ENCODE measurements at regions not wholly inside any gene's neighbourhood (a gene's known extent, or its start where the extent isn't known, plus 50 kb on each side); places are given as distances from the start of the nearest gene placed in this dataset.

DNA sequence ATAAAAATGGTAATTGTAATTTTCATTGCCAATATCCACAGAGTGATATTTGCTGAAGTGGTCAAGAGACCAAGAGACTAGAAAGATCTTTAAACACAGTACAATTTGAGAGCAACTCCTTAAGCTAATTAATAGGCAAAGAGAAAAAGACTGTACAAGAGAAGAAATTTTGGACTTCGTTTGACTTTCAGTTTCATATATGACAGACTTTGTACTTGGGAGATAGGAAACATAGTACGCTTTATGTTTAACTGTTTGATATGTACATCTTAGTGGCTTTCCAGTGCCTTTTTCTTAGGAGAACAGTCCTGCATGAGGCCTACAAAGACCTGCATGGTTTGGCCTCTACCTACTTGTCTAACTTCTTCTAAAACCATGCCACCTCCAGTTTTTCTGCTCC lies 1118.1 kb downstream of the TRHDE start:
- Histone ChIP-seq H3K9me3 (peaks cover 4% of the 10 kb centered on the region; the same call in 1 of the 3 replicates), H3K27ac (no peak overlapping the region), H3K4me1 (no peaks in the 10 kb centered on the region), H3K4me2 (no peak overlapping the region), H3K4me3 (no peak overlapping the region)
- FAIRE-seq: no peak
- CTCF ChIA-PET: no interaction called here
- POLR2A ChIA-PET: no interaction called here
- TF ChIP-seq HEYL (CRISPR knock-in tag; IDR thresholded peaks at IDR 0.05) (no peak), FOSL2 (IDR thresholded peaks at IDR 0.05) (no peak), FOSL2 (CRISPR knock-in tag; IDR thresholded peaks at IDR 0.05) (no peak), ZC3H11A (IDR thresholded peaks at IDR 0.05) (no peak), FOXS1 (CRISPR knock-in tag; IDR thresholded peaks at IDR 0.05) (no peak), TP53 (CRISPR knock-in tag; IDR thresholded peaks at IDR 0.05) (no peak)
- TF ChIP-seq, protein P1, sequence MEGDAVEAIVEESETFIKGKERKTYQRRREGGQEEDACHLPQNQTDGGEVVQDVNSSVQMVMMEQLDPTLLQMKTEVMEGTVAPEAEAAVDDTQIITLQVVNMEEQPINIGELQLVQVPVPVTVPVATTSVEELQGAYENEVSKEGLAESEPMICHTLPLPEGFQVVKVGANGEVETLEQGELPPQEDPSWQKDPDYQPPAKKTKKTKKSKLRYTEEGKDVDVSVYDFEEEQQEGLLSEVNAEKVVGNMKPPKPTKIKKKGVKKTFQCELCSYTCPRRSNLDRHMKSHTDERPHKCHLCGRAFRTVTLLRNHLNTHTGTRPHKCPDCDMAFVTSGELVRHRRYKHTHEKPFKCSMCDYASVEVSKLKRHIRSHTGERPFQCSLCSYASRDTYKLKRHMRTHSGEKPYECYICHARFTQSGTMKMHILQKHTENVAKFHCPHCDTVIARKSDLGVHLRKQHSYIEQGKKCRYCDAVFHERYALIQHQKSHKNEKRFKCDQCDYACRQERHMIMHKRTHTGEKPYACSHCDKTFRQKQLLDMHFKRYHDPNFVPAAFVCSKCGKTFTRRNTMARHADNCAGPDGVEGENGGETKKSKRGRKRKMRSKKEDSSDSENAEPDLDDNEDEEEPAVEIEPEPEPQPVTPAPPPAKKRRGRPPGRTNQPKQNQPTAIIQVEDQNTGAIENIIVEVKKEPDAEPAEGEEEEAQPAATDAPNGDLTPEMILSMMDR (IDR thresholded peaks at IDR 0.05): no peak
- WGBS (ENCODE audit: missing lambda C conversion rate): 38% methylated on average over 2 of the region's 2 CpGs
- DNase-seq (ENCODE audit: low read depth in 1 of 2, low spot score in 1 of 2): no peak
- no peak for ATAC-seq

DNA sequence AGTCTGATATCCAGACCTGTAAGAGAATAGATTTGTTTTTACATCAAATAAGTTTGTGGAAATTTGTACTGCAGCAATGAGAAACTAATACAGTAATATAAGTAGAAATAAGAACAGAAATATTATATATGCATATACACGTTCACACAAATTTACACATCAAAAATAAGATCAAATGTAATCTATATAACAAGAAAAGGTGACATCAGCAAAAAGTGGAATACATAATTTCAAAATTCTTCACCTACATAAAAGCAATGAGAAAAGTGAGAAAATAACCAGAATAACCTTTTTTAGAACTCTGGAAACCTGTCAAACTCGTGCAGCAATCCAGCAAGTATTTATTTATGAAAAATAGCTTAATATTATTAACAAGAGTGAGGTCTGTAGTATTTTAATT lies 1124.6 kb upstream of the ATXN7L3B start:
- DNase-seq (ENCODE audit: low read depth in 1 of 2, low spot score in 1 of 2) (no peak), ATAC-seq (no peak), FAIRE-seq (no peak)
- WGBS (ENCODE audit: missing lambda C conversion rate): under 1% methylated on average over 2 of the region's 2 CpGs
- H3K27ac ChIP-seq: no peak overlapping the region
- H3K4me1 ChIP-seq: no peaks in the 10 kb centered on the region
- TF ChIP-seq HOXB5 (CRISPR knock-in tag; IDR thresholded peaks at IDR 0.05): no peak
- TF ChIP-seq MAFK (IDR thresholded peaks at IDR 0.05; ENCODE audit: partially characterized antibody): peak; percentile 56
- H3K9me3 ChIP-seq: peaks cover 11% of the 10 kb centered on the region
- no peak overlapping the region for H3K4me3 ChIP-seq
- no peak overlapping the region for H3K4me2 ChIP-seq
- ChIA-PET CTCF (no interaction called here), POLR2A (no interaction called here)

DNA sequence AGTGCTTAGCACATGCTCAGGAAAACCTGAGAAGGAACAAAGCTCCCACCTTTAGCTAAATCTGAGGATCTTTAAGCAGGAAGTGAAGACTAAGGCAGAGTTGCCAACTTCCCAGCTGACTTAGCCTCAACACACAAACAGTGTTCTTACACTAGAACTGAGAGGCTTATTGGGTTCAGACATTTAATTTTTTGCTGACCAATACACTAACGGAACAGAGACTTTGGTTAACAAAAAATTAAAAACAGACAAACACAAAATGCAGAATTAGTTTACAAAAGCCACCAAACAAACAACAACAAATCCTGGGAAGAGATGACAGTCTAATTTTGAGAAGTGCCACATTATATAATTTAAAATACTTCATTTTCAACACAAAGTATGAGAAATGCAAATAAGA lies 1123.7 kb upstream of the ATXN7L3B start:
- Histone ChIP-seq H3K4me3 (no peak overlapping the region), H3K4me2 (no peak overlapping the region), H3K4me1 (no peaks in the 10 kb centered on the region), H3K27ac (no peak overlapping the region), H3K9me3 (peaks cover 8% of the 10 kb centered on the region)
- ATAC-seq (no peak), DNase-seq (ENCODE audit: low read depth in 1 of 2, low spot score in 1 of 2) (no peak), FAIRE-seq (no peak)
- WGBS (ENCODE audit: missing lambda C conversion rate): 0% methylated on average over 1 of the region's 1 CpG
- TF ChIP-seq MAFK (IDR thresholded peaks at IDR 0.05; ENCODE audit: partially characterized antibody): peak; percentile 44
- TF ChIP-seq TP53 (CRISPR knock-in tag; IDR thresholded peaks at IDR 0.05): no peak
- TF ChIP-seq, protein P2, sequence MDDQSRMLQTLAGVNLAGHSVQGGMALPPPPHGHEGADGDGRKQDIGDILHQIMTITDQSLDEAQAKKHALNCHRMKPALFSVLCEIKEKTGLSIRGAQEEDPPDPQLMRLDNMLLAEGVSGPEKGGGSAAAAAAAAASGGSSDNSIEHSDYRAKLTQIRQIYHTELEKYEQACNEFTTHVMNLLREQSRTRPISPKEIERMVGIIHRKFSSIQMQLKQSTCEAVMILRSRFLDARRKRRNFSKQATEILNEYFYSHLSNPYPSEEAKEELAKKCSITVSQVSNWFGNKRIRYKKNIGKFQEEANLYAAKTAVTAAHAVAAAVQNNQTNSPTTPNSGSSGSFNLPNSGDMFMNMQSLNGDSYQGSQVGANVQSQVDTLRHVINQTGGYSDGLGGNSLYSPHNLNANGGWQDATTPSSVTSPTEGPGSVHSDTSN (IDR thresholded peaks at IDR 0.05): no peak
- POLR2A ChIA-PET: no interaction called here
- CTCF ChIA-PET: no interaction called here

DNA sequence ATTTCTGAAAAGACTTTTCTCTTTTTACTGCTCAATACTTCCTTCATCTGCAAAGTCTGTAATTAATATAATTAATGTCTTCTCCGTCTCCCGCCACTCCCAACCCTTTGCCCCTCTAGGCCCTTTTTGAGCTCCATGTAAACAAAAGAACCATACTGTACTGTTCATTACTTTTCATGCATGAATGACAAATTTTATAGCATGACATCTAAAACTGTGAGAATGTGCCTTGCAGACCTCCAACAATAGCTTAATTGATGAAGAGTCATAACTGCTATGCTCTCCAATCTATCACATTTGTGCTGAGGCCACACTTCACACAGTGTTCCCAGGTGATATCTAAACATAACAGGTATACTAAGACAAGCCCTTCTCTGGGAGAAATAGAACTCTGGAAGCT lies 1122.7 kb upstream of the ATXN7L3B start:
- 2% methylated on average over 2 of the region's 2 CpGs for WGBS (ENCODE audit: missing lambda C conversion rate)
- DNase-seq (ENCODE audit: low read depth in 1 of 2, low spot score in 1 of 2) (no peak), ATAC-seq (no peak)

More for the DNA sequence above, 1122.7 kb upstream of the ATXN7L3B start:
- FAIRE-seq: no peak
- H3K4me3 ChIP-seq: no peak overlapping the region
- peaks cover 8% of the 10 kb centered on the region for H3K9me3 ChIP-seq
- H3K27ac ChIP-seq: no peak overlapping the region
- ChIA-PET CTCF (no interaction called here), POLR2A (no interaction called here)
- no peak for TF ChIP-seq HOXA7 (CRISPR knock-in tag; IDR thresholded peaks at IDR 0.05)
- no peak for TF ChIP-seq ZNF302 (CRISPR knock-in tag; IDR thresholded peaks at IDR 0.05)
- TF ChIP-seq RCOR1 (IDR thresholded peaks at IDR 0.05; ENCODE audit: low read depth, low read length): no peak
- no peak for TF ChIP-seq POLR2A (IDR thresholded peaks at IDR 0.05; ENCODE audit: low read length)
- TF ChIP-seq HOXB13 (CRISPR knock-in tag; IDR thresholded peaks at IDR 0.05; ENCODE audit: low read depth): no peak
- no peak for TF ChIP-seq KDM5A (IDR thresholded peaks at IDR 0.05)
- no peak for TF ChIP-seq BHLHE40 (IDR thresholded peaks at IDR 0.05; ENCODE audit: low read depth, low read length)
- no peak for TF ChIP-seq EHMT2 (IDR thresholded peaks at IDR 0.05; ENCODE audit: low read depth)
- TF ChIP-seq MAZ (IDR thresholded peaks at IDR 0.05; ENCODE audit: borderline replicate concordance, low read depth, low read length): no peak
- TF ChIP-seq, protein P3, sequence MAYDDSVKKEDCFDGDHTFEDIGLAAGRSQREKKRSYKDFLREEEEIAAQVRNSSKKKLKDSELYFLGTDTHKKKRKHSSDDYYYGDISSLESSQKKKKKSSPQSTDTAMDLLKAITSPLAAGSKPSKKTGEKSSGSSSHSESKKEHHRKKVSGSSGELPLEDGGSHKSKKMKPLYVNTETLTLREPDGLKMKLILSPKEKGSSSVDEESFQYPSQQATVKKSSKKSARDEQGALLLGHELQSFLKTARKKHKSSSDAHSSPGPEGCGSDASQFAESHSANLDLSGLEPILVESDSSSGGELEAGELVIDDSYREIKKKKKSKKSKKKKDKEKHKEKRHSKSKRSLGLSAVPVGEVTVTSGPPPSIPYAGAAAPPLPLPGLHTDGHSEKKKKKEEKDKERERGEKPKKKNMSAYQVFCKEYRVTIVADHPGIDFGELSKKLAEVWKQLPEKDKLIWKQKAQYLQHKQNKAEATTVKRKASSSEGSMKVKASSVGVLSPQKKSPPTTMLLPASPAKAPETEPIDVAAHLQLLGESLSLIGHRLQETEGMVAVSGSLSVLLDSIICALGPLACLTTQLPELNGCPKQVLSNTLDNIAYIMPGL (CRISPR knock-in tag; IDR thresholded peaks at IDR 0.05; ENCODE audit: borderline replicate concordance): no peak
- TF ChIP-seq, protein P4, sequence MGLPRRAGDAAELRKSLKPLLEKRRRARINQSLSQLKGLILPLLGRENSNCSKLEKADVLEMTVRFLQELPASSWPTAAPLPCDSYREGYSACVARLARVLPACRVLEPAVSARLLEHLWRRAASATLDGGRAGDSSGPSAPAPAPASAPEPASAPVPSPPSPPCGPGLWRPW (IDR thresholded peaks at IDR 0.05): no peak
- TF ChIP-seq, protein P5, sequence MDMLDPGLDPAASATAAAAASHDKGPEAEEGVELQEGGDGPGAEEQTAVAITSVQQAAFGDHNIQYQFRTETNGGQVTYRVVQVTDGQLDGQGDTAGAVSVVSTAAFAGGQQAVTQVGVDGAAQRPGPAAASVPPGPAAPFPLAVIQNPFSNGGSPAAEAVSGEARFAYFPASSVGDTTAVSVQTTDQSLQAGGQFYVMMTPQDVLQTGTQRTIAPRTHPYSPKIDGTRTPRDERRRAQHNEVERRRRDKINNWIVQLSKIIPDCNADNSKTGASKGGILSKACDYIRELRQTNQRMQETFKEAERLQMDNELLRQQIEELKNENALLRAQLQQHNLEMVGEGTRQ (IDR thresholded peaks at IDR 0.05): no peak
- TF ChIP-seq TFCP2L1 (CRISPR knock-in tag; IDR thresholded peaks at IDR 0.05): no peak
- no peaks in the 10 kb centered on the region for H3K4me1 ChIP-seq
- no peak overlapping the region for H3K4me2 ChIP-seq

Measured in A549 (cell line).